ENCODE measurements at regions not wholly inside any gene's neighbourhood (a gene's known extent, or its start where the extent isn't known, plus 50 kb on each side); places are given as distances from the start of the nearest gene placed in this dataset.

DNA sequence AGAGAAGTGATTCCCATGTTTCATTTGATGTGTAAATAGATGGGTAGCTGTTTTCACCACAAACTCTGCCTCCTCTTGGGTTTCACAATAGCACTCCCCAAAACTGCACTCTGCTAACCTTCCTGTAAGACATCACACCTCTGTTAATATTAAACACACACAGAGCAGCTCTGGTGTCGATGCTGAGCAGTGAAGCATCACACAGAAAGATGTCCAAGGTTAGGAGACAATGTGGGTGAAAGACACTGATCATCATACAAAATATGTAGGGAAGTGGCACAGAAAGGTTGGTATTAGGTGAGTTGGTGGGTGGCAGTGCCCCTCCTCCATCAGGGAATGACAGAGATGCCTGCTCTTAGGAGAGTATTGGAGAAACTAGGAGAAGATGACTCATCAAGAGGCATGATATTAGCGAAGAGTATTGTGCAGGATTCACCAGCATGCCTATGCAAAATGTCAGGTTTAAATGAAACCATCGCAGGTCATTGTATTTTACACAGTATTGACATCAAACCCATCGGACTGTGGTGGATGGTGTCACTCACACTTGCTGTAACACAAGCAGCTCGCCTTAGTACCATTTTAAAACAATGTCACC lies 199.7 kb downstream of the TBXT start:
- no peak for DNase-seq (ENCODE audit: low read depth)
- TF ChIP-seq, protein P1, sequence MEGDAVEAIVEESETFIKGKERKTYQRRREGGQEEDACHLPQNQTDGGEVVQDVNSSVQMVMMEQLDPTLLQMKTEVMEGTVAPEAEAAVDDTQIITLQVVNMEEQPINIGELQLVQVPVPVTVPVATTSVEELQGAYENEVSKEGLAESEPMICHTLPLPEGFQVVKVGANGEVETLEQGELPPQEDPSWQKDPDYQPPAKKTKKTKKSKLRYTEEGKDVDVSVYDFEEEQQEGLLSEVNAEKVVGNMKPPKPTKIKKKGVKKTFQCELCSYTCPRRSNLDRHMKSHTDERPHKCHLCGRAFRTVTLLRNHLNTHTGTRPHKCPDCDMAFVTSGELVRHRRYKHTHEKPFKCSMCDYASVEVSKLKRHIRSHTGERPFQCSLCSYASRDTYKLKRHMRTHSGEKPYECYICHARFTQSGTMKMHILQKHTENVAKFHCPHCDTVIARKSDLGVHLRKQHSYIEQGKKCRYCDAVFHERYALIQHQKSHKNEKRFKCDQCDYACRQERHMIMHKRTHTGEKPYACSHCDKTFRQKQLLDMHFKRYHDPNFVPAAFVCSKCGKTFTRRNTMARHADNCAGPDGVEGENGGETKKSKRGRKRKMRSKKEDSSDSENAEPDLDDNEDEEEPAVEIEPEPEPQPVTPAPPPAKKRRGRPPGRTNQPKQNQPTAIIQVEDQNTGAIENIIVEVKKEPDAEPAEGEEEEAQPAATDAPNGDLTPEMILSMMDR (IDR thresholded peaks at IDR 0.05; ENCODE audit: insufficient read depth, low read depth, low read length): no peak
- no peak overlapping the region for H3K4me3 ChIP-seq (ENCODE audit: low read depth, low read length)

DNA sequence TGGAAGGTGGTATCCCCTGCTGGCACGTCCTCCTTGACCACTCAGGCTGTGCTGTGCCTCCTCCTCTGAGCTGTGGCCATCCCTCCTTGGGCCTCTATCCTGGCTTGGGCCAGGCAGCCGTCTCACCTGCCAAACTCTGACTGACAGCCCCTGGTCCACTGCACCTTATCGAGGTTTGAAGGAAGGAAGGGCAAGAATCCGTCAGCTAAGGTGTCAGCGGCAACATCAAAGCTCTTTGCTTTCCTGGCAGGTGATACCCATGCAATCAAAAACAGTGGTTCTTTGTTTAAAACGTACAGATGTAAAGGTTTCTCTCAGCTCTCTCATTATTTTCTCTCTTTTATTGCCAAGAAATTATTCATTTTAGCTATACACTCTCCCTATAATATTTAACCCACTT lies 203.9 kb downstream of the TBXT start:
- DNase-seq (ENCODE audit: low read depth): no peak
- TF ChIP-seq, protein P1 (IDR thresholded peaks at IDR 0.05; ENCODE audit: insufficient read depth, low read depth, low read length): no peak
- no peak overlapping the region for H3K4me3 ChIP-seq (ENCODE audit: low read depth, low read length)

DNA sequence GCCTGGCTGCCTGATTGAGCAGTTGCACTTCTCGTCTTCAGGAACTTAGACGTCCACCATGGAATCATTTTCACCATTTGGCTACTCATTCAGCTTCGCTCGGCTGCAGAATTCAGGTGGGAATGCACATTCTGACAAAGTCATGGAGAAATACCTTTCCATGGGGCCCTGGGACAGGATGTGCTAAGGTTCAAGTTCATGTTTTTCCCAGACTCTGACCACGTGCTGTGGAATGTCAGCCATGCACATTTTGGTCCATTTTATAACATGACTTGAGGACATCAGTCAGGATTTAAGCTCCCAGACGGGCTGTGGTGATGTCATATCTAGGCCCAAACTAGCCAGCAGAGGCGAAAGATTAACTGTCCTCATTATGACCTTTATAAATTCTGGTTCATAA lies 205.3 kb downstream of the TBXT start:
- TF ChIP-seq, protein P1 (IDR thresholded peaks at IDR 0.05; ENCODE audit: insufficient read depth, low read depth, low read length): no peak
- no peak overlapping the region for H3K4me3 ChIP-seq (ENCODE audit: low read depth, low read length)
- no peak for DNase-seq (ENCODE audit: low read depth)

DNA sequence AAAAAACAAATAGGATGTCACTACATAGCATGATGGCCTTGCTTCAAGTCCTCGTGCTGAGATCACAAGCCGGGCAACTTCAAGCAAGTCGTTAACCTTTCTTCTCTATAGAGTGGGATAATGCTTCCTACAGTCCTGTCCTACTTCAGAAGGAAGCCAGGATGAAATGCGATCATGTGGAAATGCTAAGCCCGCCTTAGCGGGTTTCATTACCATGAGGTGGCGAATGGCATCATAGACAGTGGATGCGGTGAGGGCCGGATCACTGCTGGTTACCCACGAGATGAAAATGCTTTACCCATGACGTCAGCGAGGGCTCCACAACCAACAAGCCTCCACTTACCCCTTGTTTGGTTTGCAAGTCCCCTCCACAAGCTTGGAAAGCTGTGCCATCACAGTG lies 206.4 kb downstream of the TBXT start:
- DNase-seq (ENCODE audit: low read depth): no peak
- TF ChIP-seq, protein P1 (IDR thresholded peaks at IDR 0.05; ENCODE audit: insufficient read depth, low read depth, low read length): no peak
- H3K4me3 ChIP-seq (ENCODE audit: low read depth, low read length): no peak overlapping the region

DNA sequence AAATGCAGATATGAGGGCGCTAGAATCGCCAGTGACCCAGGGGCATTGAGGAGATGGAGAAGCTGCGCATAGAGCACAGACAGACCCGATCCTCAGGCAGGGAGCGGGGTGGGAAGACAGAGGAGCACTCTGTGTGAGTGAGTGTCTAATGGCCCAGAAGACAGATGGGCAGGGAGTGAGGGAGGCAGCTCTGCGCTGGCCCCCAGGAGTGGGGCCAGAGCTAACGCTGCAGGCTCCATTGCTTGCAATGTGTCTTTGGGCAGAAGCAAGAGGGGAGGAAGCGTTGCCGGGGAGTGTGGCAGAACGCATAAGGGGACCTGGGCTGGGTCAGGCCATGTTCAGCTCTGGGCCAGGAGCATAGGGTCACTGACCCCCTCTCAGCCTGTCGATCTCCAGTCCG lies 207.0 kb downstream of the TBXT start:
- no peak for DNase-seq (ENCODE audit: low read depth)
- H3K4me3 ChIP-seq (ENCODE audit: low read depth, low read length): no peak overlapping the region
- TF ChIP-seq, protein P1 (IDR thresholded peaks at IDR 0.05; ENCODE audit: insufficient read depth, low read depth, low read length): no peak

DNA sequence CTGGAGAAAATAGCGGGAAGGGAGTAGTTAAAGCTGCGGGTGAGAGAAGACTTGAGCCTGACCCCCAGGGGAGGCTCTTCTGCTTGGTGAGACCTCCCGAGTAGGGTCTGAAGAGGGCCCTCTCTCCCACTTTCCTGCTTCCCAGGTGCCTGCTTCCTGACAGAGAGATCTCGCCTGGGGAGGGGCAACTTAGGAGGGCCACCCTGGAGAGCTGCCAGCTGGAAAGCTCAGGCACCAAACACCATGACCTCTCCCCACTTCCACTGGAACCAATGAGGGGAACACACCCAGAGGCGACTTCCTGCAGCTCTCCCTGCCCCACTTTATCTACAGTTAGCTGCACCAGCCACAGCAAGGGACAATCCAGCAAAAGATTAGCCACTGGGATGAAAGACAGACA lies 208.0 kb downstream of the TBXT start:
- no peak overlapping the region for H3K4me3 ChIP-seq (ENCODE audit: low read depth, low read length)
- no peak for DNase-seq (ENCODE audit: low read depth)
- TF ChIP-seq, protein P1 (IDR thresholded peaks at IDR 0.05; ENCODE audit: insufficient read depth, low read depth, low read length): no peak

DNA sequence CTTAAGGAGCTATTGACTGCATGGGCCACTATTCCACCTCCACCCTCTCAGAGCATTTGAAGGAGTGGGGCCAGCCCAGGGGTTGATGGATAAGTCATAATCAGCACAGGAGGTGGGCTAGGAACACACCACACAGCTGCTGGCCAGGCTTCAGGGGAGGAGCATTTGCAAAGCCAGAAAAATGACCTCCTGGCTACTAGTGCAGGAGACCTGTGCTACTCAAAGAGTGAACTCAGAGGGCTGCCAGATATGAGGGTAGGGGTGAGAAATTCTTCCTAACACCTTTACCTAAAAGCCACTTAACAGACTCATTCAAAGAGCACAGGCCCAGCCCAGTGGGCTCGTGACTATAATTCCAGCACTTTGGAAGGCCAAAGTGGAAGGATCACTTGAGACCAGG lies 210.8 kb downstream of the TBXT start:
- TF ChIP-seq, protein P1 (IDR thresholded peaks at IDR 0.05; ENCODE audit: insufficient read depth, low read depth, low read length): no peak
- no peak for DNase-seq (ENCODE audit: low read depth)
- no peak overlapping the region for H3K4me3 ChIP-seq (ENCODE audit: low read depth, low read length)

Measured in fibroblast of villous mesenchyme (primary cell).